HEK293 (cell line): ENCODE measurements at regions not wholly inside any gene's neighbourhood (a gene's known extent, or its start where the extent isn't known, plus 50 kb on each side); places are given as distances from the start of the nearest gene placed in this dataset.

ENCODE experiments used
- OSR2 ChIP-seq: fragments of 450-650 bp; formaldehyde crosslinking; IDR thresholded peaks from 2 replicates; pipeline ENCODE4 v1.5.1; 2016; ENCODE audit warnings: missing biosample characterization, missing genetic modification characterization
- SP2 ChIP-seq: fragments of 450-650 bp; formaldehyde crosslinking; IDR thresholded peaks from 2 replicates; pipeline ENCODE4 v1.5.1; 2016; ENCODE audit warnings: missing biosample characterization, missing genetic modification characterization
- ZBTB7A ChIP-seq: fragments of 450-650 bp; formaldehyde crosslinking; IDR thresholded peaks from 2 replicates; pipeline ENCODE4 v1.5.1; 2016; ENCODE audit warnings: low read depth, missing biosample characterization, missing genetic modification characterization
- ZNF157 ChIP-seq: fragments of 450-650 bp; formaldehyde crosslinking; IDR thresholded peaks from 2 replicates; pipeline ENCODE4 v1.5.1; 2016; ENCODE audit warnings: missing biosample characterization, missing genetic modification characterization
- ZNF350 ChIP-seq: fragments of 450-650 bp; formaldehyde crosslinking; IDR thresholded peaks from 2 replicates; pipeline ENCODE4 v1.5.0; 2017; ENCODE audit warnings: missing biosample characterization, mild to moderate bottlenecking, missing genetic modification characterization
- ZNF426 ChIP-seq: fragments of 450-650 bp; formaldehyde crosslinking; IDR thresholded peaks from 2 replicates; pipeline ENCODE4 v1.5.1; 2017; ENCODE audit warnings: missing biosample characterization, missing genetic modification characterization, mild to moderate bottlenecking, inconsistent platforms, moderate library complexity
- ZNF48 ChIP-seq: fragments of 450-650 bp; formaldehyde crosslinking; IDR thresholded peaks from 2 replicates; pipeline ENCODE4 v1.5.1; 2016; ENCODE audit warnings: missing biosample characterization, missing genetic modification characterization
- ZNF707 ChIP-seq: fragments of 450-650 bp; formaldehyde crosslinking; IDR thresholded peaks from 2 replicates; pipeline ENCODE4 v1.5.1; 2016; ENCODE audit warnings: missing biosample characterization, missing genetic modification characterization
- ZNF777 ChIP-seq: fragments of 450-650 bp; formaldehyde crosslinking; IDR thresholded peaks from 2 replicates; pipeline ENCODE4 v1.5.1; 2017; ENCODE audit warnings: missing biosample characterization, missing genetic modification characterization, borderline replicate concordance
- TF ChIP-seq, protein P1 (sequence below): fragments of 450-650 bp; formaldehyde crosslinking; IDR thresholded peaks from 2 replicates; pipeline ENCODE4 v1.5.1; 2016; ENCODE audit warnings: missing biosample characterization, missing genetic modification characterization
- TF ChIP-seq, protein P2 (sequence below): fragments of 450-650 bp; formaldehyde crosslinking; IDR thresholded peaks from 2 replicates; pipeline ENCODE4 v1.5.1; 2016; ENCODE audit warnings: missing biosample characterization, missing genetic modification characterization

DNA sequence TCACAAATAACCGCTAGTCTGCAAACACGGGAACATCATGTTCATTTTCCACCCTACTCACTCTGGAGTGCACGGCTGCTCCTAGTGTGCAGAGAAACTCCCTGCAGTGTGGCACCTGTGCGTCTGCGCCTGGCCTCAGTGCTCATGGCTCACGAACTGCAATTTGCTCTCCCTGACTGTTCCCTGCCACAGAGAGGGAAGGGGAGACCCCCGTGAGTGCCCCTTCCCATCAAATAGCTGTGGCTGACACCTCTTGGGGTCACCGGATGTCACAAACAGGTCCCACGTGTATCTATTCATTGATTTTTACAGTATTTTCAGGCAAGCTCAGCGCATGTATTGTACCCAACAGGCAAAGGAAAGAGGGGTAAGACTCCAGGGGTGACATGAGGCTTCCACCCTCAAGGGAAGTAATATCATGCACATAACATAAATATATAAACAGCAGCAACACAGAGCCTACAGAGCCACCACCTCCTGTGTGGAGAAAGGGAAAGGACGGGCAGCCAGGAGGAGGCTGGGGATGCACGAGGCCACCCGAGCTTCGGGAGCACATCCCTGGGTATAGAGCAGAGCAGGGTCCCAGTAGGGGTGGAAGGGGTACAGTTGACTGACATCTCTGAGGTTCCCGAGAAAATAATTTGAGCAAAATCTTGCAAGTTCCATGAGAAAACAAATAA is 140.3 kb upstream of the SOX1 start:
- TF ChIP-seq ZBTB7A (tag by site-specific recombination) (no peak), ZNF350 (tag by site-specific recombination) (no peak), ZNF707 (tag by site-specific recombination) (no peak), ZNF48 (tag by site-specific recombination) (no peak), SP2 (tag by site-specific recombination) (no peak), ZNF426 (tag by site-specific recombination) (no peak), ZNF157 (tag by site-specific recombination) (no peak), ZNF777 (no peak), OSR2 (tag by site-specific recombination) (no peak)
- TF ChIP-seq, protein P1, sequence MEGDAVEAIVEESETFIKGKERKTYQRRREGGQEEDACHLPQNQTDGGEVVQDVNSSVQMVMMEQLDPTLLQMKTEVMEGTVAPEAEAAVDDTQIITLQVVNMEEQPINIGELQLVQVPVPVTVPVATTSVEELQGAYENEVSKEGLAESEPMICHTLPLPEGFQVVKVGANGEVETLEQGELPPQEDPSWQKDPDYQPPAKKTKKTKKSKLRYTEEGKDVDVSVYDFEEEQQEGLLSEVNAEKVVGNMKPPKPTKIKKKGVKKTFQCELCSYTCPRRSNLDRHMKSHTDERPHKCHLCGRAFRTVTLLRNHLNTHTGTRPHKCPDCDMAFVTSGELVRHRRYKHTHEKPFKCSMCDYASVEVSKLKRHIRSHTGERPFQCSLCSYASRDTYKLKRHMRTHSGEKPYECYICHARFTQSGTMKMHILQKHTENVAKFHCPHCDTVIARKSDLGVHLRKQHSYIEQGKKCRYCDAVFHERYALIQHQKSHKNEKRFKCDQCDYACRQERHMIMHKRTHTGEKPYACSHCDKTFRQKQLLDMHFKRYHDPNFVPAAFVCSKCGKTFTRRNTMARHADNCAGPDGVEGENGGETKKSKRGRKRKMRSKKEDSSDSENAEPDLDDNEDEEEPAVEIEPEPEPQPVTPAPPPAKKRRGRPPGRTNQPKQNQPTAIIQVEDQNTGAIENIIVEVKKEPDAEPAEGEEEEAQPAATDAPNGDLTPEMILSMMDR, result no peak
- TF ChIP-seq, protein P2, sequence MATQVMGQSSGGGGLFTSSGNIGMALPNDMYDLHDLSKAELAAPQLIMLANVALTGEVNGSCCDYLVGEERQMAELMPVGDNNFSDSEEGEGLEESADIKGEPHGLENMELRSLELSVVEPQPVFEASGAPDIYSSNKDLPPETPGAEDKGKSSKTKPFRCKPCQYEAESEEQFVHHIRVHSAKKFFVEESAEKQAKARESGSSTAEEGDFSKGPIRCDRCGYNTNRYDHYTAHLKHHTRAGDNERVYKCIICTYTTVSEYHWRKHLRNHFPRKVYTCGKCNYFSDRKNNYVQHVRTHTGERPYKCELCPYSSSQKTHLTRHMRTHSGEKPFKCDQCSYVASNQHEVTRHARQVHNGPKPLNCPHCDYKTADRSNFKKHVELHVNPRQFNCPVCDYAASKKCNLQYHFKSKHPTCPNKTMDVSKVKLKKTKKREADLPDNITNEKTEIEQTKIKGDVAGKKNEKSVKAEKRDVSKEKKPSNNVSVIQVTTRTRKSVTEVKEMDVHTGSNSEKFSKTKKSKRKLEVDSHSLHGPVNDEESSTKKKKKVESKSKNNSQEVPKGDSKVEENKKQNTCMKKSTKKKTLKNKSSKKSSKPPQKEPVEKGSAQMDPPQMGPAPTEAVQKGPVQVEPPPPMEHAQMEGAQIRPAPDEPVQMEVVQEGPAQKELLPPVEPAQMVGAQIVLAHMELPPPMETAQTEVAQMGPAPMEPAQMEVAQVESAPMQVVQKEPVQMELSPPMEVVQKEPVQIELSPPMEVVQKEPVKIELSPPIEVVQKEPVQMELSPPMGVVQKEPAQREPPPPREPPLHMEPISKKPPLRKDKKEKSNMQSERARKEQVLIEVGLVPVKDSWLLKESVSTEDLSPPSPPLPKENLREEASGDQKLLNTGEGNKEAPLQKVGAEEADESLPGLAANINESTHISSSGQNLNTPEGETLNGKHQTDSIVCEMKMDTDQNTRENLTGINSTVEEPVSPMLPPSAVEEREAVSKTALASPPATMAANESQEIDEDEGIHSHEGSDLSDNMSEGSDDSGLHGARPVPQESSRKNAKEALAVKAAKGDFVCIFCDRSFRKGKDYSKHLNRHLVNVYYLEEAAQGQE, result no peak
